NCI-H1436 (cell line): ENCODE measurements at regions not wholly inside any gene's neighbourhood (a gene's known extent, or its start where the extent isn't known, plus 50 kb on each side); places are given as distances from the start of the nearest gene placed in this dataset.
"Not testable (repeated sequence)": the region's sequence is repeated elsewhere in the genome, so short reads cannot be mapped to it uniquely, and the experiment has no call there.

Experiments used
- DNase-seq: peaks from one replicate; lab custom pipeline; 2025; lab: John Stamatoyannopoulos, UW

- no peak for DNase-seq
Measured at GRCh38 chr1:199448646-199449045, 578.9 kb upstream of the NR5A2 start.

DNA sequence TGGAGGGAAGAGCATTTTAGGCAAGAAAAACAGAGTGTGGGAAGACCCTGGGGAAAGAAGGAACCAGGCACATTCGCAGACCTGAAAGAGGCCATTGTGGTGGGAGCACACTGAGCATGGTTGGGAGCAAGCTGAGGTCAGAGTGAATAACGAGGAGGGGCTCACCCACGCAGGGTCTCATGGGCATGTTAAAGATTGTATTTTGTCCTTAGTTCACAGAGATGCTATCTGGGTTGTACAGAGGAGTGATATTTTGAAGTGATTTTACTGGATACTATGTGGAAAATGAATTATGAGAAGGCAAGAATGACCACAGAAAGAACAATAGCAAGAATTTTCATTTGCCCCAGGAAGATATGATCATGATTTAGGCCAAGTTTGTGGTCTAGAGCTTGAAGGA lies 578.3 kb upstream of the NR5A2 start:
- DNase-seq, result no peak

GRCh38 chr1:199449681-199450080 lies 577.8 kb upstream of the NR5A2 start:
- DNase-seq, result no peak

- DNase-seq, result no peak
Measured at GRCh38 chr1:199452627-199453026, 574.9 kb upstream of the NR5A2 start.

DNA sequence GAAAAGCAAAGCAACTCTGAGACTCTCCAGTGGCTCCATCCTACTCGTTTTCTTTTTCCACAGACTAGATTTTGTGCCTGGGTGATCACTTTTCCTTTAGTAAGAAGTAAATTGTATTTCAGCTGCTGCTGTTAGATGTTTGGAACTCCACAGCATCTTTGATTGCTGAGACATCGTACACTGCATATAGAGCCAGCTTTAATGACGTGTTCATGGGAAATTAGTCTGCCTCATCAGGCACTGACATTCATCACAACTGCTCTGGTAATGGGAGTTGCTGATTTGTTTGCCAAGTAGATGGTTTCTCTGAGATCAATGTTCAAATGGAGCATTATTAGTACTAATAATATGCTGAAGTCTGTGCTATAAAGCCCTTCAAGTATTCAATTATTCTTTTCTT lies 573.8 kb upstream of the NR5A2 start:
- DNase-seq, result no peak

GRCh38 chr1:199460933-199461332 lies 566.6 kb upstream of the NR5A2 start:
- no peak for DNase-seq

DNA sequence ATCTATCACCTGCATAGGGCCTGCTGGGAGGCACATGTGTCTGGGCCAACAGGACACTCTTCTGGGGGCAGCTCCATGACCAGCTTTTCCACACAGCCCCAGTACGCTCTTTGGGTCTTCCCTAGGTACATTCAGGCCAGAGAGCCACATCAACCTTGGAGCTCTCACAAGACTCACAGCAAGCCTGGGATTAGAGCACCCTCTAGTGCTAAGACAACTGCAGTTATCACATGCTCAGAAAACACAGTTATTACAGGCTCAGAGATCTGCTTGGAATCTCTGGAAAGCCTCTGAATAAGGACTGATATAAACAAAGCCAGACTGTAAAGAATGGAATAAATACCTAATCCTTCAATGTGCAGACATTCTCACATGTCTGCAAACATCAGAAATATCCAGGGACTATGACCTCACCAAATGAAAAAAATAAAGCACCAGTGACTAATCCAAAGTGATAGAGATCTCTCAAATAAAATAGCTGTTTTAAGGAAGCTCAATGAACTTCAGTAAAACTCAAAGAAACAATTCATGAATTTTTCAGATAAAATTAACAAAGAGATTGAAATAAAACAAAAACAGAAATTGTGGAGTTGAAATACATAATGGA lies 563.9 kb upstream of the NR5A2 start:
- peak; percentile 33 for DNase-seq

DNA sequence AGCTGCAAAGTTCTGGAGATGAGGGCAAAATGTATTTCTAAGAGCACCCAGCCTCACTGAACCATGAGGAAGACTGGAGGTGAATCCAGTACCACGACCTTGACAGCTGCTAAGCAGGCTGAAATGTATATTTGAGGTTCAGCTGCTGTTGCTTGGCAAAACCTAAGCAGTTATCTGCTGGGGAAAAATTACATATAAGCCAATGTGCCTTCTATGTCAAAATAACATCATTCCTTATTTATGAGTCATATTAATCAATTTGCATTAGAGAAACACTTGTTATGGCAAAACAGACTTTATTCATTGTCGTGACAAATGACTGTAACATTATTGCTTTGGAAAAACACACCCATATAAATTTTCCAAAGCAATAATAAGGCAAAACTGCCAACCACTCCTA lies 560.5 kb upstream of the NR5A2 start:
- DNase-seq, result no peak

DNA sequence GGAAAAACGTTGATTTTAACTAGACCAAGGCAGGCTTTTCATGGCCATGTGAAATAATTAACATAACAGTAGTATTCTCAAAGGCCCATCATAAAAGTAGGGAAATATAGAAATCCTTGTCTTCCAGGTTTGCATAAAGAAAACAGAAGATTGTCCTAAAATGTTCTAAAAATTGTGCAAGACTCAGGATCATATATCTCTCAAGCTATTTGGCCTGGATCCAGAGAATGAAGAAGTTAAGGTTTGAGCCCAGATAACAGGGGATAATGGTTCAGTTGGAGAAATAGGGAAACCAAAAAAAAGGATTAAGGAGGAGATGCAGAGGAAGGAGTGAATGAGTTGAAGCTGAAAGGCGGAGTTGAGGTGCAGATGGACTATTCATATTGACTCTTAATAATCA lies 555.5 kb upstream of the NR5A2 start:
- DNase-seq, result no peak

- no peak for DNase-seq
Measured at GRCh38 chr1:199472978-199473377, 554.5 kb upstream of the NR5A2 start.

DNA sequence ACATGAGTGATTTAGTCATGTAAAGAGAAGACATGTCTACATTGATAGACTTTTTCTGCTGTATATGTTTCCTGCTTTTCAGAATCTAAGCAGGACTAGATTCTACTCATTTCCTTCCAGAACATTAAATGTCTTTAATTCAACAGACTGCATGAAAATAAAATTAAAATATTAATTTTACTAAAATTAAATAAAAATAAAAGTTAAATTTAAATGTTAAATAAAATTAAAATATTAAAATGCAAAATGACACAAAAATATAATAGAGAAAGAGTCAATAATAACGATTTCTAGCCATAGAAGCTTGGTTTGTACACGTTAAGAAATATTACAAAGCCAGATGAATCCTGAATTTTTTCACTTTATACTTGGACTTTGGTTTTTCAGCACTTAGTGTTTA lies 552.8 kb upstream of the NR5A2 start:
- DNase-seq, result no peak

- no peak for DNase-seq
Measured at GRCh38 chr1:199482426-199482825, 545.1 kb upstream of the NR5A2 start.

DNA sequence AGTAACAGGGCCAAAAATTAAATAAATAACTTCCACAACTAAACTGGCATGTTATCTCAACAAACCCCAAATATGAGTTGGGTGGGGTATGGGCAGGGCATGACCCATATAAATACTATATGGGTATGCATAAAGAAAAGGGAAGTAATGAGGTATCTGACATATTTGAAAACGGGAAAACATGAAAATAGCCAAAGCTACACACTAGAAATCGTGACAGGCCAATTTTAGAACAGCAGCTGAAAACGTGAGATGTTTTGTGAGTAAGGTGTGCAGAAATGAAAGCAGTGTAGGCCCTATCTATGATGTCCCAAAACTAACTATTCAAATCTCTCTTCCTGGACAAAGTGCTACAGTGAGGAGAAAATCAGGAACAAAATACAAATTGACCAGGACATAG lies 537.9 kb upstream of the NR5A2 start:
- DNase-seq, result no peak

DNA sequence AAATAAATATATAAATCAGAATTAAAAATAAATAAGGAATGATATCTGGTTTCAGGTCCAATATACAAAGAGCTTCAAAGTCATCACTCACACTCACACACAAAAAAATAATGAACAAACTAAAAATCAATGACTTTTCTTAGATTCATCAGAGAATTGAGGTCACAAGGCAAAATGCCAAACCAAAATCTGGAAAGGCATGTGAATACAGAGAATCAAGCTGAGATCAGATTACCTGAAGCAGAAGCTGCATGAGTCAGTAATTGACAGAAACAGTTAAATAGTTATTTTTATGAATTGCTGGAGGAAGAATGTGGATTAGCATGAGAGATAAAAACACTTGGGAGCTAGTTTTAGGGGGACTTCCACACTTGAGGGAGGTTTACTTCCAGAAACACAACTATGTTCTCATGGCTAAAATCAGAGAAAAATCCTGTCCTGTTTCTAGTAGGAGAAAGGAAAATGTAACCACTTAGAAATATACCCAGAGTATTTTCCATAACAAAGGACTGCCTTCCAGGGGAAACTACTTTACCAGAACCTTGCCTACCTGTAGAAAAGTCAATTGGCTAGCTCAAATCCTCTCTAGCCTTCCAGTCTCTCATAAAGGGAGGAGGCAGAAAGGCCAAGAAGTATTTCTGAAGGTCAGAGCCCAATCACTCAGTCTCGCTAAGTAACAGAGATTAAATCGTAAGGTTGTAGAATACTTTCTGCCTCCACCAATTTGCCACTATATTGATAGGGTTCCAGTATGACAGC lies 536.6 kb upstream of the NR5A2 start:
- no peak for DNase-seq

- DNase-seq, result no peak
Measured at GRCh38 chr1:199495432-199495831, 532.1 kb upstream of the NR5A2 start.

GRCh38 chr1:199498802-199499201 lies 528.7 kb upstream of the NR5A2 start:
- DNase-seq, result not testable (repeated sequence)

DNA sequence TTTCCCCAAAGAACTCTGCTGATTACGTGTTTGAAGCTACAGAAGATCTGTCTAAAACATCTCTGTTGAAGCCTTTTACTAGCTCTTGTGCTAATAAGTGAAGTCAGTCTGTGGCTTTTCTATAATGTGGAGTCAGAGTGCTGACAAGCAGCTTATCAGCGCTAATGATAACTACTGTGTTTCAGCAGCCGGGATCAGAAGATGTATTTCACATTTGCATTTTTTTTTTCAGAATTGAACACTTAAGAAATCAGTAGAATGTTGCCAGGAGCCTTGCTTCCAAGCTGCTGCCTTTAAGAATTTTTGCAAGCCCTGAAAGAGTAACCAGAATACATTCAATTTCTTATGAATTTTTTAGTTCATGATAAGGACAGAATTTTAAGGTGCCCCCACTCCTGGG lies 519.4 kb upstream of the NR5A2 start:
- DNase-seq, result no peak

DNA sequence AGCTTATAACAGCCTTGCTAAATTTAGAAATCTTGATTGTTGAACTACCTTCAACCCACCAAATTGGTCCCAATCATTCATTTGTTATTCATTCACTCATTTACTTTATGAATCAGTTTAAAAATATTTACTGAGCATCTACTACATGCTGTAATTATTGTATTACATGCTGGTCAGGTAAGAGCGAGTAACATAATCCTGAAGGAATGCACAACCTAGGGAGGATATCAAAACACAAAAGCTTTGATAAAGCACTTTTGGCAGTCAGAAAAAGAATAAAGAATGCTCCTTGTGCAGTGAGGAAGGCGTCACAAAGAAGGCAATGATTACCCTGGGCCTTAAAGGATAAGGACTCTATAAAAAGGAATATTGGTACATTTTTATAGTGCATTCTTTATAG lies 518.9 kb upstream of the NR5A2 start:
- DNase-seq, result no peak

GRCh38 chr1:199509456-199509855 lies 518.1 kb upstream of the NR5A2 start:
- DNase-seq, result no peak

GRCh38 chr1:199510314-199510713 lies 517.2 kb upstream of the NR5A2 start:
- DNase-seq, result no peak

GRCh38 chr1:199512037-199512710 lies 515.3 kb upstream of the NR5A2 start:
- DNase-seq, result no peak

- DNase-seq, result no peak
Measured at GRCh38 chr1:199515261-199515660, 512.2 kb upstream of the NR5A2 start.

GRCh38 chr1:199522338-199522737 lies 505.2 kb upstream of the NR5A2 start:
- no peak for DNase-seq
